IMR-90 (cell line): ENCODE measurements at regions not wholly inside any gene's neighbourhood (a gene's known extent, or its start where the extent isn't known, plus 50 kb on each side); places are given as distances from the start of the nearest gene placed in this dataset.

Source experiments
- ATAC-seq: fragments of 200-7000 bp; cut with Tn5 transposase; 2 replicates; pipeline ENCODE4 v1.9.1; 2020; ENCODE audit warnings: low read depth, mild to moderate bottlenecking, moderate library complexity
- BruUV-seq: library from RNA; stranded (reverse); fragments of 400-500 nt; replicated peaks from 2 replicates; lab custom pipeline; 2021; lab: Mats Ljungman, UMichigan
- CTCF ChIA-PET: fragments of 300-600 bp; formaldehyde crosslinking; extraction: SDS; loops from one replicate; lab custom pipeline; 2021; ENCODE audit warnings: antibody characterized with exemption; lab: Yijun Ruan, JAX
- POLR2A ChIA-PET: fragments of 300-600 bp; sonication (Branson Sonifier 250); formaldehyde crosslinking; loops from one replicate; lab custom pipeline; 2022; ENCODE audit warnings: antibody characterized with exemption; ENCODE audit not compliant: unreplicated experiment; lab: Charles Lee
- DNase-seq: peaks from one replicate; pipeline ENCODE4 v3.0.0; 2013
- H2AFZ ChIP-seq: replicated peaks from 2 replicates; pipeline ENCODE3; 2013; ENCODE audit warnings: low read length, mild to moderate bottlenecking; ENCODE audit not compliant: poor library complexity
- H2AK5ac ChIP-seq: 2 replicates; pipeline ENCODE4 v1.6.1; 2013; ENCODE audit warnings: low read depth, low read length, inconsistent platforms
- H2AK9ac ChIP-seq: replicated peaks from 2 replicates; pipeline ENCODE3; 2013; ENCODE audit warnings: mild to moderate bottlenecking, low read depth, low read length, moderate library complexity; ENCODE audit not compliant: poor library complexity
- H2BK120ac ChIP-seq: 2 replicates; pipeline ENCODE4 v1.6.1; 2013; ENCODE audit warnings: low read depth, low read length, inconsistent platforms
- H2BK15ac ChIP-seq: 3 replicates; pipeline ENCODE4 v1.6.1; 2013; ENCODE audit warnings: low read depth, low read length, inconsistent platforms
- H2BK20ac ChIP-seq: 2 replicates; pipeline ENCODE4 v1.6.1; 2013; ENCODE audit warnings: low read depth, mild to moderate bottlenecking, inconsistent platforms, low read length, moderate library complexity
- H2BK5ac ChIP-seq: 2 replicates; pipeline ENCODE4 v1.6.1; 2013; ENCODE audit warnings: mild to moderate bottlenecking, low read depth, low read length, inconsistent platforms; ENCODE audit not compliant: poor library complexity, severe bottlenecking
- H3K14ac ChIP-seq: replicated peaks from 2 replicates; pipeline ENCODE4 v1.6.1; 2013; ENCODE audit warnings: low read depth, low read length, inconsistent platforms
- H3K18ac ChIP-seq: 2 replicates; pipeline ENCODE4 v1.6.1; 2013; ENCODE audit warnings: low read depth, low read length, control low read depth
- H3K23ac ChIP-seq: 2 replicates; pipeline ENCODE4 v1.6.1; 2013; ENCODE audit warnings: low read depth, low read length, inconsistent platforms
- H3K27ac ChIP-seq: 2 replicates; pipeline ENCODE4 v1.5.1; 2013; ENCODE audit warnings: mild to moderate bottlenecking, control low read depth, low read length; ENCODE audit not compliant: insufficient read depth
- H3K27me3 ChIP-seq: 2 replicates; pipeline ENCODE4 v1.6.1; 2013; ENCODE audit warnings: low read length; ENCODE audit not compliant: control insufficient read depth, insufficient read depth
- H3K36me3 ChIP-seq: 2 replicates; pipeline ENCODE4 v1.6.1; 2013; ENCODE audit warnings: low read length, mixed read lengths; ENCODE audit not compliant: control insufficient read depth, insufficient read depth
- H3K4ac ChIP-seq: 2 replicates; pipeline ENCODE4 v1.6.1; 2013; ENCODE audit warnings: low read depth, low read length, inconsistent platforms
- H3K4me1 ChIP-seq: 2 replicates; pipeline ENCODE4 v1.6.1; 2013; ENCODE audit warnings: low read length, mixed read lengths; ENCODE audit not compliant: control insufficient read depth, insufficient read depth
- H3K4me2 ChIP-seq: 2 replicates; pipeline ENCODE4 v1.6.1; 2013; ENCODE audit warnings: low read depth, mild to moderate bottlenecking, control low read depth, low read length, moderate library complexity
- H3K4me3 ChIP-seq: 2 replicates; pipeline ENCODE4 v1.5.1; 2013; ENCODE audit warnings: low read depth, mild to moderate bottlenecking, control low read depth, low read length, moderate library complexity; ENCODE audit not compliant: insufficient read depth
- H3K56ac ChIP-seq: 2 replicates; pipeline ENCODE4 v1.6.1; 2013; ENCODE audit warnings: low read length, inconsistent platforms; ENCODE audit not compliant: insufficient read depth; ENCODE audit errors: extremely low read depth
- H3K79me1 ChIP-seq, 2 experiments: 2 replicates each; pipeline ENCODE4 v1.6.1; 2013; ENCODE audit warnings: low read length in 2 of 2, inconsistent platforms in 1 of 2, low read depth in 1 of 2
- H3K9ac ChIP-seq: 2 replicates; pipeline ENCODE4 v1.6.1; 2013; ENCODE audit warnings: low read depth, low read length, control low read depth
- H3K9me1 ChIP-seq: 2 replicates; pipeline ENCODE4 v1.6.1; 2013; ENCODE audit warnings: low read length, inconsistent platforms; ENCODE audit not compliant: insufficient read depth
- H3K9me3 ChIP-seq: 2 replicates; pipeline ENCODE4 v1.6.1; 2013; ENCODE audit warnings: low read length; ENCODE audit not compliant: control insufficient read depth, insufficient read depth
- H4K20me1 ChIP-seq: 2 replicates; pipeline ENCODE4 v1.6.1; 2013; ENCODE audit warnings: low read length, inconsistent platforms; ENCODE audit not compliant: insufficient read depth
- H4K5ac ChIP-seq: 2 replicates; pipeline ENCODE4 v1.6.1; 2013; ENCODE audit warnings: mild to moderate bottlenecking, low read depth, low read length, control low read depth
- H4K8ac ChIP-seq, 2 experiments: 2 replicates each; pipeline ENCODE4 v1.6.1; 2013; ENCODE audit warnings: low read depth in 2 of 2, low read length in 2 of 2, control low read depth in 1 of 2, inconsistent platforms in 1 of 2
- H4K91ac ChIP-seq: 2 replicates; pipeline ENCODE4 v1.6.1; 2013; ENCODE audit warnings: low read depth, low read length, inconsistent platforms; ENCODE audit not compliant: insufficient read depth
- BHLHE40 ChIP-seq: fragments of 150-350 bp; IDR thresholded peaks from 2 replicates; pipeline ENCODE4 v1.6.1; 2016; ENCODE audit warnings: mild to moderate bottlenecking, low read depth, low read length
- FOS ChIP-seq: fragments of 150-350 bp; IDR thresholded peaks from 2 replicates; pipeline ENCODE4 v1.6.1; 2016; ENCODE audit warnings: low read depth, low read length
- MAZ ChIP-seq: IDR thresholded peaks from 2 replicates; pipeline ENCODE4 v1.6.1; 2012; ENCODE audit warnings: low read depth, mild to moderate bottlenecking, low read length, improper control_type of control experiment, moderate library complexity, borderline replicate concordance
- MXI1 ChIP-seq: IDR thresholded peaks from 2 replicates; pipeline ENCODE4 v1.6.1; 2012; ENCODE audit warnings: low read depth, mild to moderate bottlenecking, low read length, moderate library complexity, borderline replicate concordance
- WGBS, 2 experiments: methylation state at CpG; one replicate each; pipeline versions ENCODE4 v1.1.5 to v1.1.7; 2013; ENCODE audit warnings: missing lambda C conversion rate in 2 of 2; ENCODE audit not compliant: insufficient read length in 1 of 2; ENCODE audit errors: extremely low coverage in 2 of 2; 5-methylcytosine and 5-hydroxymethylcytosine counted together
- dilution Hi-C: fragments of 300-500 bp; cut with HindIII; formaldehyde crosslinking; loops from one replicate; pipeline ENCODE4 v1.14.3; 2018; ENCODE audit warnings: low sequenced_read_pairs; ENCODE audit not compliant: unreplicated experiment
- in situ Hi-C: fragments of 300-500 bp; cut with MboI; formaldehyde crosslinking; loops from 3 replicates; pipeline ENCODE4 v1.14.3; 2019; ENCODE audit warnings: low sequenced_read_pairs, inconsistent platforms, mixed read lengths
- intact Hi-C: fragments of 100-400 bp; cut with micrococcal nuclease; formaldehyde crosslinking; loops from 2 replicates; pipeline ENCODE4 v1.10.0; 2022

DNA sequence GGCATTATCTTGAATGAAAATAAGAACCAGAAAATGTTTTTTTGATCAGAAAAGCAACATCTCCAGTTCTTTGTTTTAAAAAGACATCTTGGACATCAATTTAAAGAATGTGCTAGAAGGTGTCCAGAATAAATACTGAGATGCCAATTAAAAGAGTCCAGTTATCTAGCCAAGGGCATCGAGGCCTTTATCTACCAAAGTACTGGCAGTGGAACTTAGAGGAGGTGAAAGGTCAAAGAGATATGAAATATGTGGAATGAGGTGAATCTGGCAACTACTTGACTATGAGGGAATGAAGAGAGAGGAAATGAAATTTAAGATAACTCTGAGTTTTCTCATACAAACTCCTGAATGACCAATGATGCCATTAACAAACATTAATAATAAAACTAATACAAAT lies 154.3 kb upstream of the GNAI1 start:
- Histone ChIP-seq H3K14ac (peak overlapping the region; percentile 98), H3K9me1 (no peaks in the 10 kb centered on the region), H4K8ac (peak overlapping the region; percentile 92 to 96), H2AK5ac (peak overlapping the region; percentile 89), H3K79me1 (no peaks in the 10 kb centered on the region), H3K4me1 (peaks cover 9% of the 10 kb centered on the region), H2AFZ (no peak overlapping the region), H3K4me2 (no peak overlapping the region; the same call in 1 of the 2 replicates), H3K23ac (peak overlapping the region; percentile 97), H3K4me3 (no peak overlapping the region), H3K36me3 (no peaks in the 10 kb centered on the region), H2BK5ac (peak overlapping the region; percentile 100), H3K27me3 (no peaks in the 10 kb centered on the region), H4K20me1 (no peaks in the 10 kb centered on the region), H4K91ac (peak overlapping the region; percentile 99), H2BK15ac (peak overlapping the region; percentile 90), H3K18ac (peak overlapping the region; percentile 100), H2BK120ac (peak overlapping the region; percentile 100), H3K9ac (peak overlapping the region; percentile 17; the same call in 1 of the 2 replicates), H3K4ac (peak overlapping the region; percentile 98), H3K27ac (peak overlapping the region; percentile 63), H3K9me3 (no peaks in the 10 kb centered on the region), H4K5ac (peak overlapping the region; percentile 99; the same call in 1 of the 2 replicates), H3K56ac (peak overlapping the region; percentile 86; the same call in 1 of the 2 replicates), H2AK9ac (no peak overlapping the region), H2BK20ac (peak overlapping the region; percentile 100)
- no TSS peak for BruUV-seq
- WGBS, 2 experiments: 0% methylated on average over 1 of the region's 1 CpG; no CpG with 5 or more reads in 1 of the 2 experiments
- dilution Hi-C loops: no loop called here
- CTCF ChIA-PET: no interaction called here
- no peak for ATAC-seq
- intact Hi-C loops: no loop called here
- in situ Hi-C loops: no loop called here
- POLR2A ChIA-PET: no interaction called here
- TF ChIP-seq BHLHE40 (no peak), MXI1 (no peak), FOS (no peak), MAZ (no peak)
- DNase-seq: no peak
